Stimulated activated CD4-positive, alpha-beta T cell treated with anti-CD3 and anti-CD28 coated beads, Interleukin-4, amount 100 ng/mL, for 24 hours (primary cell): ENCODE measurements at regions not wholly inside any gene's neighbourhood (a gene's known extent, or its start where the extent isn't known, plus 50 kb on each side); places are given as distances from the start of the nearest gene placed in this dataset.

Experiments used
- DNase-seq: peaks from one replicate; pipeline ENCODE4 v3.0.0-alpha.2; 2020

- DNase-seq: peak; percentile 12
These were observed 52.7 kb upstream of the ERCC6L2 start for GRCh38 chr9:95822583-95823431.

GRCh38 chr9:95822015-95822414, 53.5 kb upstream of the ERCC6L2 start:
- DNase-seq: no peak

GRCh38 chr9:95820074-95820473, 55.4 kb upstream of the ERCC6L2 start:
- DNase-seq: no peak

DNA sequence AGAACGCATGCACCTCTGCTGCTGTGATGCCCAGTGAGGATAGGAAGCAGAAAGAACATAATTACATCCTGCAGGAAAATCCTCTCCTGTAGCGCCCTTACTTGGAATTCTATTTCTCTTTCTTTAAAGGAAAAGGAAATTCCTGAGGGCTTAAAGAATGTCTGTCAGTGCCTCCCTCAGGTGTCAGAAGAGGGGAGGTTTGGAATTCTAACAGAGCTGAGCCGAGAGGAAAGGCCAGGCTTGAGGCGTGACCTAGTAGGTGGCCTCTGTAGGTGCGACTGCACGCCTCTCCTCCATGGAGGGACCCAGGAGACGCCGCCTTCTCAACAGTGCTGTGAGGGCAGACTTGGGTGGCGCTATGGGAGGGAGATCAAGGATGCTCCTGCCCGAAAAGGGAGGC, 55.9 kb upstream of the ERCC6L2 start:
- no peak for DNase-seq

- no peak for DNase-seq
These were observed 58.3 kb upstream of the ERCC6L2 start for GRCh38 chr9:95817205-95817604.

DNA sequence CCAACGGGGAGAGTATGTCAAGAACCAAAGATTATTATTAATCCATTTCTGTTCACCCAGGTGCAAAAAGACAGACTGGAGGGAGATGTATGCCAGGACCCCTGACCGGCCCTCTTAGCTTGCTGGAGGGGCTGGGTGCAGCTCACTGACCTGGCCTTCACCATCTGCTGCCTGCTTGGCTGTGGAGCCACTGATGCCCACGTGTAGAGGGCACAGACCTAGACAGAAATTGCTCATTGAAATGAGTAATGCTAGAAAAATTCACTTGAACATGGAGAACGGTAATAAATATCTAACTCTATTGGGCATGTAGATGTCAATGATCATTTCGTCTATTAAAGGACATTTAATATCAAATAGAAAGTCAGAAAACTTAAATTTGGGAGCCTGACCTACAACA, 58.8 kb upstream of the ERCC6L2 start:
- DNase-seq: no peak

- no peak for DNase-seq
These were observed 59.5 kb upstream of the ERCC6L2 start for GRCh38 chr9:95815961-95816360.

DNA sequence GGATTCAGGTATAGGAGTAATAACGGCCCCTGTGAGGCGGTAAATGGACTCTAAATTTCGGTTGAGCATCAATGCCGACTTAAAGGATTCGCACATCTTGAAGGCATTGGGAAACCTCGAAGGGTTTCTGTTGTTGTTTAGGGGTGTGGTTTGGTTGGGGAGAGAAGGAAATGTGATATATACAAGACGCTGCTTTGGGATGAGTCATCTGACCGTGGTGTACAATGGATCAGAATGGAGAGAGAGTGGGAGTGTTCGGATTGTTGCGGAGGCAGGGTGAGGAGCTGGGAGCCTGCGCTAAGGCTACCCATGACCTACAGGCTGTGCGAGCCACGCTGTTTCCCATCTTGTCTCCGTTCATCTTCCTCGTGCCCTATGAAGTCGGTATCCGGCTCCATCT, 60.4 kb upstream of the ERCC6L2 start:
- DNase-seq: no peak

DNA sequence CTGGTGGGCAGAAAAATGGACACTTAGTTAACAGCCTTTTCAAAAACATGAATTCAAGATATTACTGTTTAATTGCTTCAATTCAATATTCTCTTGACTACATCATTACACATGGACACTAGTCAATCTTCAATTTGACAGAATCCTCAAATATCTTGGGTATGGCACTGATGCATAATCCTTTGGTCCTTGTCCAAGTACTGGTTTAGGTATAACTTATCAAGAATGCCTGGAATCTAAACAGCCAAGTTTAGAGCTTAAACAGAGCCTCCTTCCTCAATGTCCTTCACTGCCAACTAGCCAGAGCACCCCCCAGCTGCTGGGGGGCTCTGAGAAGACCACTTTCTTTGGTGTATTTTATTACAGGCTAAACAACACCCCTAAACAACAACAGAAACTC, 61.6 kb upstream of the ERCC6L2 start:
- DNase-seq: no peak

DNA sequence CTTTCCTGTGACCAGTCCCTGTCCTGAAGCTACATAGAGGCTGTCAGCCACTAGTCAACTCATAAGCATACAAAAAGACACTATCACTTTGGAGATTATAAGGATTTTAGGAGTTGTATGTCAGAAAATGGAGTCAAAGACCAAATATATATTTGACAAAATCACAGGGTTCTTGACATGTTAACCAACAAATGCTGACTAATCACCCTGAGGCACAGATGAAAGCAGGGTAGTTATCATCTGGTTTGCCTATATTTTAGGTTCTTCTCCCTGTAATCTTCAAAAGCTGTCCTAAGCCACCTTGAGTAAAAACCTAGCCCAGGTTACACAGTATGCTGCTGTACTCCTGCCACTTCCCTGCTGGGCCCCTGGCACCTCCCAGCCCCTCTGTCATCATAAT, 64.7 kb upstream of the ERCC6L2 start:
- no peak for DNase-seq

GRCh38 chr9:95810133-95810532, 65.4 kb upstream of the ERCC6L2 start:
- DNase-seq: no peak

- DNase-seq: no peak
These were observed 65.8 kb upstream of the ERCC6L2 start for GRCh38 chr9:95809686-95810085.

DNA sequence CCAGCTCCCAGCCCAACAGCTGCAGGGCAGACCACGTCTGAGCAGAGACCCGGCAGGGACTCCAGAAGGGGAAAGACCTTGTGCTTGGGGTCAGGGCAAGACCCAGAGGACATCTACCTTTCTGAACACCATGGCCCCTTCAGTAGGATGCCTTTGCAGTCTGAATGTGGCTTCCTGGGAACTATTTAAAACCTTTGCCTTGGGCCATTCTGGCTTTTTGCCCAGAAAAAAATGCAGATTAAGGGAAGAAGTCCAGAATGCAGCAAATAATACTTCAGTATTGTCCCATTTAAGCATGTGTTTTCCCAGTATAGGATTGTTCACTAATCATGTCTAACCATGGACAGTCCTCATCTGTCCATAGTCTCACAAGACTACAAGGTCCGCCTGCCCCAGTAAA, 67.5 kb upstream of the ERCC6L2 start:
- DNase-seq: no peak

DNA sequence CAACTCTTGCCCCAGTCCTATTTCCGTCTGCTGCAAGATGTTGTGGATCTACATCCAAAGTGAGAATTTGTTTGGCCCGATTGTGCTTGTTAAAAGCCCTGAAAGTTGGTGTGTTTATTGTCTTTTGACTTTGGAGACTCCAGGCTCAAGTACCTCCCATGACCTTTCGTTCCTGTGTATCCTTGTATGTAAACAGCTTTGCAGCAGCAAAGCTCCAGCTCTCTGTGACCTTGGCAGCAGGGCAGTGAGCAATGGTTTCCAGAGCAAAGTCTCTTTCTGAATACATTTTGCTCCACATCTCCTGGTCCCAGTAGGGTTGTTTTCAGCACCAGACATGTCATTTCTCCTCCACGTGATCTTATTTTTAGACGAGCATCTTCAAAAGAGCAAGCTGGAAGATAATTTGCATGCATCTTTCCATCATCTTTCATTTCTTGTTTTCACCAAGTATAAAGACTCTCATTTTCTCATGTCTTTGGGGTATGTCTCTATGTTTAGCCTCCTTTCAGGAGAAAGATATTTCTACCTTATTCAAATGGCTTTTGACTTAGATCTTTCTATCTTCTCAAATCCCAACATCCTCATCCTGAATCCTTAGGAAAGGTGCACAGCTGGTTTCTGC, 68.1 kb upstream of the ERCC6L2 start:
- no peak for DNase-seq

DNA sequence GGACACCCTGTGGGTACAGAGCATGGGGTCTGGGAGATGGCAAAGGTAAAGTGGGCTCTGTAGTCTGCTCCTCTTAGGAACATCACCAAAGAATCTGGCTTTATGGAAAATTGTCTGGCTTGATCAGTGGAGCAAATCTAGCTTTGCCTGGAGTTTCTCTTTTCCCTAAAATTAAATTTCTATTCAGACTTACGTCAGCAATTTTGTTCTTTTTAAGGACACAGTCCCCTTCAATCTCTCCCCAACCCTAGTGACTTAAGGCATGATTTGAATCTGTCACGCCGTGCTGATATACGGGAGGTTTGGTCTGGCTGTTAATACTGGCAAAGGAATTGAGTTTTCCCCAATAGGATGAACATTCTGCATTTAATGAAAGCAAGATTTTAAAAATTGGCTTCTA, 72.3 kb upstream of the ERCC6L2 start:
- DNase-seq: no peak

GRCh38 chr9:95801797-95802196, 73.7 kb upstream of the ERCC6L2 start:
- no peak for DNase-seq

- DNase-seq: no peak
These were observed 79.5 kb upstream of the ERCC6L2 start for GRCh38 chr9:95796029-95796428.

DNA sequence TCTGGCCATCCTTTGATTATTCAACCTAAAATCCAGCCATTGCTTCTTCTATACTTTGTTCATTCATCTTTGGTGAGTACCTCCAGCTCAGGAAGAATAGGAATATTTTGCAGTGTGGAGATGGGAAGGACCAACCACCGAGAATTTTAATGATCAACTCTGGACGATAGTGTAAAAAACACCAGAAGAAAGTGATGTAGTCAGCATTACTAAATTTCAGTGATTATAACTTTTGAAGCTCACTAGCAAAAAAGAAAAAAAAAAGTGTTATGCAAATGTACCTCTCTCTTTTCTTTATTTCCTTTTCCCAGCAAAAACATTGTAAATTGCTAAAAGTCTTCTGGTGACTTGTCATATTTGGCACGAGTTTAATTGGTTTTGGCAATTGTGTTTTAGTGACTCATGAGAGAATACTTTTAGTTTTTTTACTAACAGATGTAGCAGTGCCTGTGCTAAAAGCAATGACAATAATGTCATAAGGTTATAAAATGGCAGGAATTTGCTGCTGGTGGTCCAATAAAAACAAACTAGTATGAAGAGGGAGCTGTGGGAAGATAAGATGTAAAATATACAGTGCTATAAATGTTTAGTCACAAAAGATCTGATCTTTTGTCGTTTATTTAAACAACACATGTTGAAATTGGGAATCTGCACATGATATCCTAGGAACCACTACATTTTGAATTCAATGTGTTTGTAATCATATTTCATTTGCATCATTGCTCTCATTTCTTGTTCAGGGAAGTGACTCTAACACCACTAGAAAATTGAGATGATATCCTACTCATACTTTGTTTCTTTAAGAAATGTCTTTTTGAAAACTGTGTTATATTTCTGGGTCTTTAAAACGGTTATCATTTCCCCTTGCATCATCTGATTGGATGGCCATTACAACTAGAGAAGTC, 81.3 kb upstream of the ERCC6L2 start:
- no peak for DNase-seq

GRCh38 chr9:95791695-95792094, 83.8 kb upstream of the ERCC6L2 start:
- no peak for DNase-seq

- DNase-seq: no peak
These were observed 84.2 kb upstream of the ERCC6L2 start for GRCh38 chr9:95791286-95791685.

- DNase-seq: no peak
These were observed 86.9 kb upstream of the ERCC6L2 start for GRCh38 chr9:95788521-95788991.

GRCh38 chr9:95788021-95788420, 87.5 kb upstream of the ERCC6L2 start:
- no peak for DNase-seq

DNA sequence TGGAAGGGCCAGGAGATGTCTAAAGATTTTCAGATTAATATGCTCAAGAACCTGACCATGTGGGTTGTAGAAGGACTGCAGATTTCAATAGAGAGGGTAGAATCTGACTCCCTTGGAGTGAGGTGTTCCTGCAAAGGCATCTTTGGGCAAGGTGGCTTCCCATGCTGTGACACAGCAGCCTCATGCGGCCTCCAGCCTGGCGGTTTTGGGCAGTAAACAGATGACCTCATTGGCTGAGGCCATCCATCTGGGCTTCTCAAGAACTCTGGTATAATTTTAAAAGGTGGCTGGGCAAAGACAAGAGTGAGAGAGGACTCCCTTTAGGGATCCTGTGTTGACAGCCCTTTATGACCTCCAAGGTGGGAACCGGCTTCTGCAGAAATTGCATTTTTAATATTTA, 90.3 kb upstream of the ERCC6L2 start:
- no peak for DNase-seq

GRCh38 chr9:95784318-95784717, 91.2 kb upstream of the ERCC6L2 start:
- no peak for DNase-seq
